Neuron (in vitro differentiated cells): ENCODE measurements at regions not wholly inside any gene's neighbourhood (a gene's known extent, or its start where the extent isn't known, plus 50 kb on each side); places are given as distances from the start of the nearest gene placed in this dataset.
"Not testable (repeated sequence)": the region's sequence is repeated elsewhere in the genome, so short reads cannot be mapped to it uniquely, and the experiment has no call there.

Experiments used
- H2AFZ ChIP-seq: one replicate; pipeline ENCODE4 v1.6.1; 2013; ENCODE audit warnings: low read depth, mild to moderate bottlenecking, inconsistent platforms, low read length, moderate library complexity
- H3K27me3 ChIP-seq: one replicate; pipeline ENCODE4 v1.6.1; 2013; ENCODE audit warnings: low read length; ENCODE audit not compliant: insufficient read depth
- H3K36me3 ChIP-seq: one replicate; pipeline ENCODE4 v1.6.1; 2013; ENCODE audit warnings: low read length; ENCODE audit not compliant: insufficient read depth
- H3K4me1 ChIP-seq: one replicate; pipeline ENCODE4 v1.6.1; 2013; ENCODE audit warnings: low read length; ENCODE audit not compliant: insufficient read depth
- H3K4me3 ChIP-seq: 2 replicates; pipeline ENCODE4 v1.5.1; 2013; ENCODE audit warnings: mild to moderate bottlenecking, low read length, moderate library complexity
- H3K9me3 ChIP-seq: one replicate; pipeline ENCODE4 v1.6.1; 2013; ENCODE audit warnings: low read length

DNA sequence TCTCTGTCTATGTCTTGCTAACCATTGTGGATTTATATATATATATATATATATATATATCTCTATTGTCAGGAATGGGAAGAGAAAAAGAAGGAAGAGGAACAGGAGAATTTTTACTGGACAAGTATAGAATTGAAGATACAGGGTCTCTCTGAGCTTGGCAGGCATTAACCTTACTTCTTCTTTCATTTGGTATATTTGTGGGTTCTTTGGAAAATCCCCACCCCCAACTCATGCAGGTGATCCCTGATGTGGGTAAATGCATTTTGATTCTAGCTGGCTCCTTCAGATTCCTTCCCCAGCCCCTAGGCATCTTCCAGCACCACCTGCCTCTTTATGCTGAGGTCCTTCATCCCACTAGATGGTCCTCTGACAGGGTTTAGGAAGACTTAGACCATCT is 78.8 kb upstream of the TRABD2B start:
- Histone ChIP-seq H2AFZ (no peak overlapping the region), H3K36me3 (no peaks in the 10 kb centered on the region), H3K4me3 (no peak overlapping the region), H3K27me3 (peaks cover 2% of the 10 kb centered on the region), H3K4me1 (no peaks in the 10 kb centered on the region), H3K9me3 (no peaks in the 10 kb centered on the region)

DNA sequence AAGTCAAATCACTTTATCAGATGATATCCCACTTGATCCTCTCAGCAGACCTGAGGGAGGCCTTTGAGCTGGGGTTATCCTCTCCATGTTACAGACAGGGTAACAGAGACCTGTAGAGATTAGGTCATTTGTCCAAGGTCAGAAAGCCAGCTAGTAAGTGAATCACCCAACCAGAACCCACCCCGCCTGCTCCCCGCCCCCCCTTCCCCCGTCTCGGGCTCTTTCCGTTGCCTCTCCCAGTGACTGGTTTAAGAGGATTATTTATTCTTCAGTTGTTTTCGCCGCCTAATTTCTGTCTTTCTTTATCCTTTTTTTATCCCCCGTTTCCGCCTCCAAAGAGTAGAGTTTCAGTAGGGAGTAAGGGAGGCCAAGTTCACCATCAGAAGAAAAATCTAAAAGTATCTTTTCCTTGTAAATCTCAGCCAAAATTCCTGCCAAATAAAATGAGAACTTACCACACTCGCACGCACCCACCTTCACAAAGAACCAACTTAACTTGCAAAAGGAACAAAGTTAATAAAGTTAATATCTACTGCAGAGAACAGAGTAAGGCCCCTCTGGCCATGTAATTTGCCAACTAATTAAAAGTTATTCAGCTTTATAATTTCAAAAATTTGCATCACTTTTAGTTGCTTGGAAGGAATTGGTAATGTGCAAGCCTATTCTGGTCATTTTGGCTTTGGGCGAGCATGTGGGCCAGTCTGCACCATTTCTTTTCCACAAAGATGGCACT is 76.8 kb upstream of the TRABD2B start:
- no peaks in the 10 kb centered on the region for H3K36me3 ChIP-seq
- peaks cover 2% of the 10 kb centered on the region for H3K27me3 ChIP-seq

DNA sequence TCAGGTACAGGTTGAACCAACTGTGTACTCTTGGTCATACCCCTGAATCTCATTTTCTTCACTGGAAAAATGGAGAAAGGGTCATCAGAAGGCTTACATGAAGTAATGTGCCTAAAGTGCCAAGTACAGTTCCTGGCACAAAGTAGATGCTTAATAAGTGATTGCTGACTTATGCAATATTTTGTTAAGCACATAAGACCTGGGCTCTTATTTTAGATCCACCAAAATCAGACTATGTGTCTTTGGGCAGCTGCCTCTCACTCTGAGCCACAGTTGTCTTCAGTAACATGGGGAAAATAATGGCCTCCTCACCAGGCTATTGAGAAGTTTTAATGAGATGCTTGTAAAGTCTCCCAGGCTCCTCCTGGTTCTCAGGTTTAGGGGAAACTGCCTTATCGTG is 74.3 kb upstream of the TRABD2B start:
- Histone ChIP-seq H2AFZ (no peak overlapping the region), H3K4me3 (no peak overlapping the region), H3K9me3 (no peaks in the 10 kb centered on the region), H3K4me1 (no peaks in the 10 kb centered on the region), H3K36me3 (no peaks in the 10 kb centered on the region), H3K27me3 (peaks cover 2% of the 10 kb centered on the region)

More for the DNA sequence above, 76.8 kb upstream of the TRABD2B start:
- no peak overlapping the region for H3K4me3 ChIP-seq
- no peaks in the 10 kb centered on the region for H3K4me1 ChIP-seq
- H2AFZ ChIP-seq: no peak overlapping the region
- no peaks in the 10 kb centered on the region for H3K9me3 ChIP-seq

DNA sequence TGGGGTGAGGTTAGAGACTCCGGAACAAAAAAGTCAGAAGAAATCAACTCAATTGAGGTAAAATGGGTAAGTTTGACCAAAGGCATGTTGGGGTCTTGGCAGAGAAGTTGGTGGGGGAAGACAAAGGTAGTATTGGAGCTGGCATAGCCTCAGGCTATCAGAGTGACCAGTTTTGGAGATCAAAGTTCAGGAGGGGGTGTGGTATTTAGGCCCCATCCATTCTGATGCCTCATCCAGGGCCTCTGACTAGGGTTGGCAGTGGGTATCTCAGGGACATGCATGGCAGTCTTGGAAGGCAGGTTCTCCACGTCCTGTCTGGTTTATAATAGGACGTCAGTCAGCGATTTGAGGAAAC is 73.2 kb upstream of the TRABD2B start:
- Histone ChIP-seq H3K9me3 (no peaks in the 10 kb centered on the region), H3K4me3 (no peak overlapping the region), H3K4me1 (no peaks in the 10 kb centered on the region), H3K27me3 (peaks cover 2% of the 10 kb centered on the region), H2AFZ (no peak overlapping the region), H3K36me3 (no peaks in the 10 kb centered on the region)

DNA sequence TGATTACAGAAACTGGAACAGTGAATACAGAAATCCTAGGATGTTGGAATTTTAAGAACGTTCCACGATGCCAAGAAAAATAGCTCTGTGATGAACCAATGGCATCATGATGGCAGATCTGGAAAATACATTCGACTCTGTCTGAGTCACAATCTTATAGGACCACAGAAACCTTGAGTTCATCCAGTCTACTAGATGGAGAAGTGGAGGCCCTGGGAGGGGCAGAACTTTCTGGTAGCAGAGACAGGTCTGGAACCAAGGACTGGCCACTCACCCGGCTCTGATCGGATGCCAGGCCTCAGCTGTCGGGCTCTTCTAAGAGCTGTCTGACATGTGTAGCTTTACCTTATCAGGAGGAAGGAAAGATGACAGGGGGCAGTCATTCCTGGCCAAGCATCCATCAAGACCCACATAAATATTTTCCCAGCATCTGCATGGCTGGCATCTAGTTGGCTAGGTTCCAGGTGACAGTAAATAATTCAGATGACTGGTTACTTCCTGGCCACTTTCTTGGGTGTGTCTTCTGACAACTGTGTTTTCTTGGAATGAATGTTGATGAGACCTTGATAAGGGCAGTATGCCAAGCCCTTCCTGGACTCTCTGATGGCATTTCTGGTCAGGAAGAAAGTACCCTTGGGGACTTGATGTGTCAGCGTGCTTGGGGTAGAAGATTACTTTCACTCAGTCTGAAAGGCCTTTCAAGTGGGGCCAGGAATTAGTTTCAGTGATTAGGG is 72.6 kb upstream of the TRABD2B start:
- peaks cover 2% of the 10 kb centered on the region for H3K27me3 ChIP-seq
- H2AFZ ChIP-seq: no peak overlapping the region
- H3K4me1 ChIP-seq: no peaks in the 10 kb centered on the region
- no peaks in the 10 kb centered on the region for H3K36me3 ChIP-seq
- no peak overlapping the region for H3K4me3 ChIP-seq
- no peaks in the 10 kb centered on the region for H3K9me3 ChIP-seq

DNA sequence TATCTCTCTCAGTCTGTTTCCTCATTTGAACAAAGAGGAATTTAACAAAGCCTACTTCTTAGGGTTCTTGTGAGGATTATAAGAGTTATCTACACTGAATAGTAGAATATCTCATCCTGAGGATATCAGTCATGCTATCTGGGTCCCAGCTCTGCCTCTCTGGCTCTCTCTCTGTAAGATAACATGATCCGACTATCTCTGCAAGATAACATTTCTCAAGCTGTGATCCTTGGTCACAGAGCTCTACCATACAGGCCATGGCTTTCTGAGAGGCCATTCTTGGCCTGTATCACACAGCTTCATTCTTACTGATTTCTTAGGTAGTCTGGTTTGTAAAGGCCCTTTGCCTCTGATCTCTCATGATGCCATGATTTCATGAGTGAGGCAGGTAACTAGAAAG is 71.0 kb upstream of the TRABD2B start:
- H3K4me1 ChIP-seq: no peaks in the 10 kb centered on the region

DNA sequence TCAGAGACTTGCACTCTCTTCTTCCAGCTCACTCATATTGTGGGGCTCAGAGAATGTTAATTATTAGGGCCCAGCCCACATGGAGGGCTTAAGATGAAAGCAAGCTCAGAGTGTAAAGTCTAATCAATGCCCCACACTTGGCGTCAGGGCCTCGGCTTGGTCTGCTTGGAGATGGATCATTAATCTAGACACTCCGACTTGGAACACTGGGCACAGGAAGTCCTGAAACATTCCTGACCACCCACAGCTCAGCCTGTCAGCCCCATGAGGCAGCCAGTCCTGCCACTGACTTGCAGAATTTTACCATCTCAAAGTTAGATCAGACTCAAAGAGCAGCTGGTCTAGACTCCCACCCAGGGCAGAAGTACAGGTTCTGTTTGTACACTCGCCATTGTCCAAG is 69.8 kb upstream of the TRABD2B start:
- Histone ChIP-seq H3K4me3 (no peak overlapping the region), H3K27me3 (no peaks in the 10 kb centered on the region), H3K36me3 (no peaks in the 10 kb centered on the region), H3K4me1 (no peaks in the 10 kb centered on the region), H3K9me3 (no peaks in the 10 kb centered on the region), H2AFZ (no peak overlapping the region)

More for the DNA sequence above, 71.0 kb upstream of the TRABD2B start:
- Histone ChIP-seq H2AFZ (no peak overlapping the region), H3K27me3 (peaks cover 1% of the 10 kb centered on the region), H3K36me3 (no peaks in the 10 kb centered on the region), H3K9me3 (no peaks in the 10 kb centered on the region), H3K4me3 (no peak overlapping the region)

DNA sequence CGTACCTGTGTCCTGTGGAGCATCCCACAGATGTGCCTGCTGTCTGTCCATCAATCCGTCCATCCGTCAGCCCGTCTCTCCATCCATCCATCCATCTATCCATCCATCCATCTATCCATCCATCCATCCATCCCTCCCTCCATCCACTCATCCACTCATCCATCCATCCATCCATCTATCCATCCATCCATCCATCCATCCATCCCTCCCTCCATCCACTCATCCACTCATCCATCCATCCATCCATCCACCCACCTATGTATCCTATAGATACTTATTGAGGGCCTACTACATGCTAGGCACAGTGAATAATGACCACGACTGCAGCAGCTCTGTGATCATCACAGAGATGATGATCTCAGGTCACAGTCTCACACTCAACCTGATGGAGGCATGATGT is 67.5 kb upstream of the TRABD2B start:
- H2AFZ ChIP-seq, H3K4me1 ChIP-seq: not testable (repeated sequence)

DNA sequence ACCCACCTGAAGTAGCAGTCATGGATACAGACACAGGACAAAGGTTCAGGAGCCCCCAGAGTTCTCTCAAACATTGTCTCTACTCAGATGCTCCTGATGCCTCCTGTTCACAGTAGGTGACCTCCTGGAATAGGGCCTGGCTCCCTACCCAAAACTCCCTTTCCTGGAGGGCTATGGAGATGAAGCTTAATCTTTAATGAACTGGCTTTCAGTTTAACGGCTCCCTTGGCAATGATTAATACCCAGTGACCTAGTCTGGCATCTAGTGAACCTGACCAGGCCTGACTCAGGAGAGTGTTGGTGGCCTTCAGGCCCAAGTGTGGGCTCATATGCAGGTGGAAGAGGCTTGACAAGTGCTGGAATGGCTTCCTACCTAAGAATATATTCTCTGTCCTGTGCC is 65.2 kb upstream of the TRABD2B start:
- Histone ChIP-seq H3K4me1 (no peaks in the 10 kb centered on the region), H3K9me3 (no peaks in the 10 kb centered on the region), H3K36me3 (no peaks in the 10 kb centered on the region), H3K27me3 (no peaks in the 10 kb centered on the region), H2AFZ (no peak overlapping the region), H3K4me3 (no peak overlapping the region)

More for the DNA sequence above, 67.5 kb upstream of the TRABD2B start:
- H3K9me3 ChIP-seq, H3K36me3 ChIP-seq, H3K27me3 ChIP-seq, H3K4me3 ChIP-seq: not testable (repeated sequence)

DNA sequence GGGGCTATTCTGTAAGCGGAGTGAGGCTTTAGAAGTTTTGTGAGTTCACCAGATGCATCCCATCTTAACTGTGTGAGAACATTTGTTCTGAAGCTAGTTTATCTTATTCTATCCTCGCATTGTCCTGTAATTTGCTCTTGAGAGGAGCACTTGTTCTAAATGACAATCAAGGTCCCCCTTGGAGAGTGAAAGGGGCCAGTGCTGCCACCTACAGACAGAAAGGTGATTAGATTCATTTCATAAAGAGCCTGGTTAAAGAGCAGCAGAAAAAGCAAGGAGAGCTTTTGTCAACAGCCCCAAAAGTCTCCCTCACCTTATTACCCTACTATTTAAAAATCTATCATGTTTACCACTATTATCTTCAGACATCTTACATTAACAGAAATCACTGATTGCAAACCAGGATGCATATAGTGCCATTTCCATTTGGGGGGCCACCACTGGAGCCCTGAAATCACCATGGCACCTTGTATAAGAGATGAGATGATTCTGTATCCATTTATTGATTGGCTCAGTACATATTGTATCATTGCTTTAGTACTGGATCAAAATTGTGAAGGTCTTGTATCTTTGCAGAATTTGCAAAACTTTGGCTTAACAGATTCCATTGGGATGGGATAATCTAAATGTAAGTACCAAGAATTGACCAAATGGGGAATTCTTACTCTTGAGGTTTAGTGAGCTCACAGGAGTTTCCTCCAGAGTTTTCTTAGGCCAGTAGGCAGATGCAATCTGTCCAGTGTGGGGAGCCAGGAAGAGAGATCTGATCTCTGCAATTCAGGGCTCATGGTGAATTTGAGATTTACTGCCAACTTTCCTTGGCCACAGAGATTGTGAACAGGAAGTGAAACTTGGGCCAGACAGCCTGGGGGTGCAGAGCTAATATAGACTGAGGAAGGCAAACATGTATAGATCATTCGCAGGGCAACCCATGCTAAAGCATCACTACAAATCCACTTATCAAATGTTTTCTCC is 64.3 kb upstream of the TRABD2B start:
- no peaks in the 10 kb centered on the region for H3K9me3 ChIP-seq
- H2AFZ ChIP-seq: no peak overlapping the region
- H3K4me1 ChIP-seq: no peaks in the 10 kb centered on the region
- H3K27me3 ChIP-seq: no peaks in the 10 kb centered on the region
- no peaks in the 10 kb centered on the region for H3K36me3 ChIP-seq
- no peak overlapping the region for H3K4me3 ChIP-seq

DNA sequence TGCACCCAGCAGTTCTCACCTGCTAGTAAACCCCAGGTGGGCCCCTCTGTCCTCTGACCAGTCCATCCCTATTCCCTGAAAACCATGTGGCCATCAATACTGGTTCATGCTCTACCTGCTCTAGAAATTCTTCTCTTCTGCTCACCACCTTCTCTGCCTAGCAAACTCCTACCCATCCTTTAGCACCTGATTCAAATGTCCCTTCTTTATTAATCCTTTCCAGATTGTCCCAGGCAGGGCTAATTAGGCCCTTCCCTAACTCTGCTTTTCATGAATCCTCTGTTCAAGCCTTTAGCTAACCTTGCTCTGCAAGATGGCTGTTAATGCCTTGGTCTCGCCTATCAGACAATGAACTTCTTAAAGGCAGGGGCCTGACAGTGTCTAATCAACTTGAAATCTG is 62.1 kb upstream of the TRABD2B start:
- H3K4me3 ChIP-seq: no peak overlapping the region
- H2AFZ ChIP-seq: no peak overlapping the region
- H3K36me3 ChIP-seq: no peaks in the 10 kb centered on the region
- H3K4me1 ChIP-seq: no peaks in the 10 kb centered on the region
- H3K27me3 ChIP-seq: peaks cover 4% of the 10 kb centered on the region
- no peaks in the 10 kb centered on the region for H3K9me3 ChIP-seq

DNA sequence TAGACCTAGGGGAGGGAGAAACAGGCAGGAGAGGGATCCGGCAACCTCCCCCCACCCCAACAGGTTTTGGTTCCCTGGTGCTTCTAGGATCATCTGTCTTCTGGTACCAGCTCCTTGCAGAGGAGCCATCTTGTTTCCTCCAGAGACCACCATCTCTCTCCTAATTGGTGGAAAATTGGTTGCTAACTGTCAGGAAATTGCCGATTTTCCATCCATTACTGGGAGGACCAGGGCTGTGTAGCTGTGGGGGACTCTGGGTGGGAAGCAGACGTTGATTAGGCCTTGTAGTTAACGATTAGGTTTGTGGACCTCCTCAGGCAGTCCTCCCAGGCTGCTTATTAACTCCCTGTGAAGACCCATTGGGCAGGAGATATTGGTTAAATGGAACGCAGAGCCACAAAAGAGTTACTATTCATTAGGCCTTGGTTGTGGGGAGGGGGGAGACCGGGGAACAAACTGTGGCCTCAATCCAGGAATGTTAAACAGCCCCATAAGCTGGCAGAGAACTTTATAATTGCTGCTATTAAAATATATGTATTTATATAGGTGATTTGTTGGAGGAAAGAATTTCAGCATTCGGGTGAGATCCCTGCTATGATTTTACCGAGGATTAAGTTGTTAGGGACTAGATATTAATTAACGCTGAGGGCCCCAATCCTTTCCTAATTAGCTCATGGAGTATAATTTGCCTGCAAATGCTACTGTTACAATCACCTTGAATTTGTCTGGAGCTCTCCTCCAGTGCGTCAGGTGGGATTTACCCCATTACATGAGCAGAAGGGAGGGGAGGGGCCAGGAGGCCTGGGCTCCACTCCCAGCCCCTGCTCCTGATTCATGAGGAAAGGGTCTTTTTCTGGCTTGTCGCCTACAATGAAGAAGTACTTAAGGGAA is 61.2 kb upstream of the TRABD2B start:
- no peaks in the 10 kb centered on the region for H3K36me3 ChIP-seq
- H3K27me3 ChIP-seq: peaks cover 4% of the 10 kb centered on the region
- no peak overlapping the region for H2AFZ ChIP-seq
- no peaks in the 10 kb centered on the region for H3K9me3 ChIP-seq
- no peaks in the 10 kb centered on the region for H3K4me1 ChIP-seq
- H3K4me3 ChIP-seq: no peak overlapping the region
